ENCODE measurements at regions not wholly inside any gene's neighbourhood (a gene's known extent, or its start where the extent isn't known, plus 50 kb on each side); places are given as distances from the start of the nearest gene placed in this dataset.

- intact Hi-C loops (cut with DNase I; ENCODE audit: low total_unique reads) (no loop called here), in situ Hi-C loops (cut with MboI; ENCODE audit: low pct_ligation_motif_present in 1 of 4, low pct_unique_long_range_greater_than_20kb in 1 of 4, low sequenced_read_pairs in 3 of 4) (no loop called here)
- no peak for DNase-seq
- 80 to 87% methylated on average over 3 of the region's 3 CpGs for WGBS, 2 donors (ENCODE audit: low coverage in 1 of 2)
- H3K4me1 ChIP-seq, result no peaks in the 10 kb centered on the region
- no peaks in the 10 kb centered on the region for H3K9me3 ChIP-seq
- H3K4me3 ChIP-seq, result no peak overlapping the region
- TF ChIP-seq, protein P1, sequence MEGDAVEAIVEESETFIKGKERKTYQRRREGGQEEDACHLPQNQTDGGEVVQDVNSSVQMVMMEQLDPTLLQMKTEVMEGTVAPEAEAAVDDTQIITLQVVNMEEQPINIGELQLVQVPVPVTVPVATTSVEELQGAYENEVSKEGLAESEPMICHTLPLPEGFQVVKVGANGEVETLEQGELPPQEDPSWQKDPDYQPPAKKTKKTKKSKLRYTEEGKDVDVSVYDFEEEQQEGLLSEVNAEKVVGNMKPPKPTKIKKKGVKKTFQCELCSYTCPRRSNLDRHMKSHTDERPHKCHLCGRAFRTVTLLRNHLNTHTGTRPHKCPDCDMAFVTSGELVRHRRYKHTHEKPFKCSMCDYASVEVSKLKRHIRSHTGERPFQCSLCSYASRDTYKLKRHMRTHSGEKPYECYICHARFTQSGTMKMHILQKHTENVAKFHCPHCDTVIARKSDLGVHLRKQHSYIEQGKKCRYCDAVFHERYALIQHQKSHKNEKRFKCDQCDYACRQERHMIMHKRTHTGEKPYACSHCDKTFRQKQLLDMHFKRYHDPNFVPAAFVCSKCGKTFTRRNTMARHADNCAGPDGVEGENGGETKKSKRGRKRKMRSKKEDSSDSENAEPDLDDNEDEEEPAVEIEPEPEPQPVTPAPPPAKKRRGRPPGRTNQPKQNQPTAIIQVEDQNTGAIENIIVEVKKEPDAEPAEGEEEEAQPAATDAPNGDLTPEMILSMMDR (IDR thresholded peaks at IDR 0.05), result no peak
- TF ChIP-seq EP300 (IDR thresholded peaks at IDR 0.05; ENCODE audit: low read depth) (no peak), POLR2AphosphoS5 (IDR thresholded peaks at IDR 0.05) (no peak), POLR2A (IDR thresholded peaks at IDR 0.05) (no peak)
- no peak overlapping the region for H3K27ac ChIP-seq
- no peaks in the 10 kb centered on the region for H3K36me3 ChIP-seq
- H3K27me3 ChIP-seq, result no peaks in the 10 kb centered on the region
Measured at GRCh38 chr21:27366646-27367235, 399.9 kb upstream of the ADAMTS5 start.

GRCh38 chr21:27366036-27366435 is 399.1 kb upstream of the ADAMTS5 start:
- no peaks in the 10 kb centered on the region for H3K9me3 ChIP-seq
- no peak for DNase-seq
- 89 to 90% methylated on average over 4 of the region's 4 CpGs for WGBS, 2 donors (ENCODE audit: low coverage in 1 of 2)
- no peaks in the 10 kb centered on the region for H3K36me3 ChIP-seq
- in situ Hi-C loops (cut with MboI; ENCODE audit: low pct_ligation_motif_present in 1 of 4, low pct_unique_long_range_greater_than_20kb in 1 of 4, low sequenced_read_pairs in 3 of 4), result no loop called here
- TF ChIP-seq POLR2AphosphoS5 (IDR thresholded peaks at IDR 0.05), result no peak
- TF ChIP-seq POLR2A (IDR thresholded peaks at IDR 0.05), result no peak
- TF ChIP-seq, protein P1 (IDR thresholded peaks at IDR 0.05), result no peak
- no peak for TF ChIP-seq EP300 (IDR thresholded peaks at IDR 0.05; ENCODE audit: low read depth)
- intact Hi-C loops (cut with DNase I; ENCODE audit: low total_unique reads), result no loop called here
- no peak overlapping the region for H3K27ac ChIP-seq
- no peaks in the 10 kb centered on the region for H3K4me1 ChIP-seq
- no peaks in the 10 kb centered on the region for H3K27me3 ChIP-seq
- H3K4me3 ChIP-seq, result no peak overlapping the region

GRCh38 chr21:27365394-27365793 is 398.5 kb upstream of the ADAMTS5 start:
- in situ Hi-C loops (cut with MboI; ENCODE audit: low pct_ligation_motif_present in 1 of 4, low pct_unique_long_range_greater_than_20kb in 1 of 4, low sequenced_read_pairs in 3 of 4) (no loop called here), intact Hi-C loops (cut with DNase I; ENCODE audit: low total_unique reads) (no loop called here)
- no peak for DNase-seq
- Histone ChIP-seq H3K27me3 (no peaks in the 10 kb centered on the region), H3K9me3 (no peaks in the 10 kb centered on the region), H3K4me3 (no peak overlapping the region), H3K27ac (no peak overlapping the region), H3K36me3 (no peaks in the 10 kb centered on the region), H3K4me1 (no peaks in the 10 kb centered on the region)
- TF ChIP-seq, protein P1 (IDR thresholded peaks at IDR 0.05), result no peak

DNA sequence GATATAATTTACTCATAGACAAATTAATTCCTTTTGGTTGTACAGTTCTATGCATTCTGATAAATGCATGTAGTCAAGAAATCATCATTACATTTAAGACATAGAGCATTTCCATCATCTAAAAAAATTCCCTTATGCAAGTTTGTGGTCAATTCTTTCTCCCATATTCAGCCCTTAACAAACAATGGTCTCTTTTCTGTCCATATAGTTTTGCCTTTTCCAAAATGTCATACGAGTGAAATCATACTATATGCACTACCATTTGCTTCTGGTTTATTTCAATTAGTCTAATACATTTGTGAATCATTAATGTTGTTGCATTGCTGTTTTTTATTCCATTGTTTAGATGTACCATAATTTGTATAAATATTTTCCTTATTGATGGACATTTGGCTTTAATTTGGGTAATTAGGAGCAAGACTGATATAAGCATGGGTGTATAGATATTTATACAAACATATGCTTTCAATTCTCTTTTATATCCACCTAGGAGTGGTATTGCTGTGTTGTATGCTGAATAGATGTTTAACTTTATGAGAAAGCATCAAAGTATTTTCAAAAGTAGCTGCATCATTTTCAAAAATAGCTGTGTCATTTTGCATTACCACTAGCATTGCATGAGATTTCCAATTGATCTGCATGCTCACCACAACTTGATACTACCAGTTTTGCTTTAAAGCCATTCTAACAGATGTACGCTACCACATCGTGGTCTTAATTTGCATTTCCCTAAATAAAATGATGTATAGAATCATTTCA is 397.0 kb upstream of the ADAMTS5 start:
- Histone ChIP-seq H3K27ac (no peak overlapping the region), H3K36me3 (no peaks in the 10 kb centered on the region), H3K27me3 (no peaks in the 10 kb centered on the region), H3K9me3 (no peaks in the 10 kb centered on the region), H3K4me1 (peaks cover 0 to 6% (median 1%) of the 10 kb centered on the region in 4 donors), H3K4me3 (no peak overlapping the region)
- DNase-seq, result no peak
- TF ChIP-seq POLR2AphosphoS5 (IDR thresholded peaks at IDR 0.05), result no peak
- TF ChIP-seq EP300 (IDR thresholded peaks at IDR 0.05; ENCODE audit: low read depth), result no peak
- TF ChIP-seq, protein P1 (IDR thresholded peaks at IDR 0.05), result no peak
- in situ Hi-C loops (cut with MboI; ENCODE audit: low pct_ligation_motif_present in 1 of 4, low pct_unique_long_range_greater_than_20kb in 1 of 4, low sequenced_read_pairs in 3 of 4), result no loop called here
- 79 to 90% methylated on average over 3 of the region's 3 CpGs for WGBS, 2 donors (ENCODE audit: low coverage in 1 of 2)
- intact Hi-C loops (cut with DNase I; ENCODE audit: low total_unique reads), result no loop called here

All from transverse colon (tissue), 4 donors.